ENCODE measurements at regions not wholly inside any gene's neighbourhood (a gene's known extent, or its start where the extent isn't known, plus 50 kb on each side); places are given as distances from the start of the nearest gene placed in this dataset.

DNA sequence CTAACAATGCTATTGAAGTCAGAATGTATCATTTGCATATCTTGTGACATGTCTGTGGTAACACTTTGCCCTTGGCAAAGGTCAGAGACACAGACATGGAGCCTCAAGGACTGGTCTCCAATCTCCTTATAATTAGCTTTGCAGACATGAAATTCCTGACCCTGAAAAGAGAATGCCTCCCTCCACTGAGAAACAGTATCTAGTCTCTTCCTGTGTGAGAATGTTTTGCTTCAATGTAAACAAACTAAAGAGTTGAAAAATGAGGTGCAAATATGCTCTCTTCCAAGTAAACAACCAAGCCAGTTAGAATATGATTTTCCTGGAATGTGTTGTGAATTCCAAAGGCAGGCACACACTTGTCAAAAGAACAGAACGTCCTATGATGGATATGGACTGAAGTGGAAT is 407.1 kb upstream of the MARCKS start:
- H3K36me3 ChIP-seq, result no peaks in the 10 kb centered on the region
- H3K27me3 ChIP-seq (ENCODE audit: insufficient read depth, low read depth, severe bottlenecking), result no peaks in the 10 kb centered on the region
- no peaks in the 10 kb centered on the region for H3K9me3 ChIP-seq (ENCODE audit: severe bottlenecking)
- DNase-seq, result no peak
- no peak overlapping the region for H3K4me3 ChIP-seq (ENCODE audit: low read depth, low read length)
- no peak for TF ChIP-seq CTCF (IDR thresholded peaks at IDR 0.05; ENCODE audit: low read depth, low read length)
- no peak overlapping the region for H3K27ac ChIP-seq

DNA sequence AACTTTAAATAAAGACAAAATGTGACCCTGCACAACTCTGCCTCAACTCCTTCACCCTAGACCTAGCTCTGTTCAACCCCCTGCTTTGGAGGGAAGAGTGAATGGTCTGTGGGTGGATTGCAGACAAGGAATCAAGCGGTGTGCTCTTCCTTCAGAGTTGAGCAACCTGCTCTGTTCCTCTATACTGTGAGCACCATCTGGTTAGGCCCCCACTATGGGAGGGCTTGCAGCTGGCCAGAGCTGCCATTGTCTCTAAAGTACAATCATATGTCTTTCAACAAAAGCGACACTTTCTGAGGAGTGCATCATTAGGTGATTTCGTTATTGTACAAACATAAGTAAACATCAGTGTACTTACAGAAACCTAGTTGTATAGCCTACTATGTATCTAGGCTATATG is 406.1 kb upstream of the MARCKS start:
- H3K4me3 ChIP-seq (ENCODE audit: low read depth, low read length), result no peak overlapping the region
- no peak for TF ChIP-seq CTCF (IDR thresholded peaks at IDR 0.05; ENCODE audit: low read depth, low read length)
- H3K36me3 ChIP-seq, result no peaks in the 10 kb centered on the region
- no peak overlapping the region for H3K27ac ChIP-seq
- H3K27me3 ChIP-seq (ENCODE audit: insufficient read depth, low read depth, severe bottlenecking), result no peaks in the 10 kb centered on the region
- no peaks in the 10 kb centered on the region for H3K9me3 ChIP-seq (ENCODE audit: severe bottlenecking)
- no peak for DNase-seq

- no peak for TF ChIP-seq CTCF (IDR thresholded peaks at IDR 0.05; ENCODE audit: low read depth, low read length)
- Histone ChIP-seq H3K27ac (no peak overlapping the region), H3K36me3 (no peaks in the 10 kb centered on the region), H3K4me3 (ENCODE audit: low read depth, low read length) (no peak overlapping the region), H3K27me3 (ENCODE audit: insufficient read depth, low read depth, severe bottlenecking) (no peaks in the 10 kb centered on the region), H3K9me3 (ENCODE audit: severe bottlenecking) (no peaks in the 10 kb centered on the region)
- no peak for DNase-seq
These were observed 399.9 kb upstream of the MARCKS start for GRCh38 chr6:113457198-113457597.

- no peak for TF ChIP-seq CTCF (IDR thresholded peaks at IDR 0.05; ENCODE audit: low read depth, low read length)
- H3K27ac ChIP-seq, result no peak overlapping the region
- H3K9me3 ChIP-seq (ENCODE audit: severe bottlenecking), result no peaks in the 10 kb centered on the region
- no peak for DNase-seq
- H3K4me3 ChIP-seq (ENCODE audit: low read depth, low read length), result no peak overlapping the region
- H3K27me3 ChIP-seq (ENCODE audit: insufficient read depth, low read depth, severe bottlenecking), result no peaks in the 10 kb centered on the region
- H3K36me3 ChIP-seq, result no peaks in the 10 kb centered on the region
These were observed 399.4 kb upstream of the MARCKS start for GRCh38 chr6:113457751-113458150.

DNA sequence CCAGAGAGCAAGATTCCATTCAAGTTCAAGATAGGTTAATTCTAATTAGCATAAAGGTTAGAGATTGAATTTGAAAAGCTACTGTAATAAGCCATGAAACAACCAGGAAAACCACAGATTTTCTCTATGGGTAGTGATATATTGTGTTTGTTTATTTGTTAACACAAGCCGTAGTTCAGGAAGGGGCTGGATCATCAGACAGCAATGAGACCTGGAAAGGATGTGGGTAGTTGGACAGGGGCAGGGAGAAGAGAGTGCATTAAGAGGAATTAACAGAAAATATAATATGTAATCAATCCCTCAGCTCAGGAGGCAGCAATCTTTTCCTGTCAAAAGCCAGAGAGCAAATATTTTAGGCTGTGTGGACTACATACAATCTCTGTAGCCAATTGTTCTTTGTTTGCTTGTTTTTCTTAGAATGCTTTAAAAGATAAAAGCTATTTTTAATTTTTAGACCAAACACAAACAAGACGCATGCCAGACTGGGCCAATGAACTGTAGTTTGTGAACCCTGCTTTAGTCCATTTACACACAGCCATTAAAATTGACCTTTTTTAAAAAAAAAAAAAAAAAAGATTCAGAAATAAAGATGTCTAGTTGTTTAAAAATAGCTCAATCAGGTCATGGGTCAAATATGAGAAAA is 398.7 kb upstream of the MARCKS start:
- Histone ChIP-seq H3K36me3 (no peaks in the 10 kb centered on the region), H3K9me3 (ENCODE audit: severe bottlenecking) (no peaks in the 10 kb centered on the region), H3K4me3 (ENCODE audit: low read depth, low read length) (no peak overlapping the region), H3K27me3 (ENCODE audit: insufficient read depth, low read depth, severe bottlenecking) (no peaks in the 10 kb centered on the region), H3K27ac (no peak overlapping the region)
- no peak for TF ChIP-seq CTCF (IDR thresholded peaks at IDR 0.05; ENCODE audit: low read depth, low read length)
- no peak for DNase-seq

All from WERI-Rb-1 (cell line).